ENCODE measurements at regions not wholly inside any gene's neighbourhood (a gene's known extent, or its start where the extent isn't known, plus 50 kb on each side); places are given as distances from the start of the nearest gene placed in this dataset.

GRCh38 chr1:232377494-232377770 lies 252.5 kb downstream of the SIPA1L2 start:
- no peak for DNase-seq (ENCODE audit: low read depth)
- no peak for TF ChIP-seq CTCF (IDR thresholded peaks at IDR 0.05; ENCODE audit: insufficient read depth, low read depth, low read length)

DNA sequence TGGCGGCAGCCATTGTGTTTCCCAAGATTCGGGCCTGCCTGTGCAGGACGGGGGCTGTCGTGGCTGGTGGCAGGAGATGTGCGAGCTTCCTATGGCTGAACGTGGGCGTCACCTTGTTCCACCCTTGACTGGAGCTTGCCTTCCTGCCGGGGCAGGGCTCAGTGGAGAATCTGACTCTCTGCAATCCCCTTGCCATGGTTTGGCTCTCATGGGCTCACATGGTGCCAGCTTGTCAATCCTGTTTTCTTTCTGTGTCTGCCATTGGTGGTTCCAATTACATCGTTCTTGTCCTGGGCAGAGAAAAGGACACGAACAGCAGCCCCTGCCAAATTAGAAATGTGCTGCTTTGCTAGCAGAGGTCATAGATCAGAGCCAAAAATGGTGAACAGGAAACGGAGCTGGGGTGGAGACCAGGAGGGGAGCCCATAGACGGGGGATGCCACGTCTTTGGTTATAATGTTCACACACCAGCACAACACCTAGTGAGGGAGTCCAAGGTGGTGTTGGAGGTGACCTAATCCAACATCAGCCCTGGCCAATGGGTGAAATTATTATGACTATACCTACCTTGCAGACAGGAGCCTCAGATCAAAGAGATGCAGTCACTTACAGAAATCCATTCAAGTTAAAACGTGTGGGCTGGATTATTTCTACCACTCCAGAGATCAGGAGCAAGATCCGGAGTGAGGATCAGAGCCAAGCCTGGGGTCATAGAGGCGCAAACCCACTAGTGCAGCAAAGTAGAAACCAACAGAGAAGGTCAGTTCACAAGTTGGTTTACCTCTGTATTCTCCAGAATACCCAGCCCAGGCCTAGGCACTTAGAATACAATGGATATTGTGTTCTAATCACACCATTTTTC lies 253.1 kb downstream of the SIPA1L2 start:
- no peaks in the 10 kb centered on the region for H3K27me3 ChIP-seq (ENCODE audit: control insufficient read depth, insufficient read depth, low read length)
- no peak overlapping the region for H3K4me3 ChIP-seq (ENCODE audit: low read depth, low read length)
- TF ChIP-seq CTCF (IDR thresholded peaks at IDR 0.05; ENCODE audit: insufficient read depth, low read depth, low read length) = no peak
- H3K36me3 ChIP-seq (ENCODE audit: control insufficient read depth, insufficient read depth, low read length) = no peaks in the 10 kb centered on the region
- DNase-seq (ENCODE audit: low read depth) = no peak
- ChIA-PET CTCF (interaction anchor here (0.6 kb wide), 1 partner anchor 258 kb away, joined by 3 read pairs; no protein-coding TSS in a partner anchor), POLR2A (no interaction called here)

More at GRCh38 chr1:232377494-232377770, 252.5 kb downstream of the SIPA1L2 start:
- Histone ChIP-seq H3K36me3 (ENCODE audit: control insufficient read depth, insufficient read depth, low read length) (no peaks in the 10 kb centered on the region), H3K27me3 (ENCODE audit: control insufficient read depth, insufficient read depth, low read length) (no peaks in the 10 kb centered on the region), H3K4me3 (ENCODE audit: low read depth, low read length) (no peak overlapping the region)
- ChIA-PET CTCF (interaction anchor here (0.6 kb wide), 1 partner anchor 258 kb away, joined by 3 read pairs; no protein-coding TSS in a partner anchor), POLR2A (no interaction called here)

GRCh38 chr1:232372841-232373440 lies 257.0 kb downstream of the SIPA1L2 start:
- CTCF ChIA-PET = no interaction called here
- Histone ChIP-seq H3K36me3 (ENCODE audit: control insufficient read depth, insufficient read depth, low read length) (no peaks in the 10 kb centered on the region), H3K27me3 (ENCODE audit: control insufficient read depth, insufficient read depth, low read length) (no peaks in the 10 kb centered on the region), H3K4me3 (ENCODE audit: low read depth, low read length) (no peak overlapping the region)
- POLR2A ChIA-PET = no interaction called here
- DNase-seq (ENCODE audit: low read depth) = no peak
- no peak for TF ChIP-seq CTCF (IDR thresholded peaks at IDR 0.05; ENCODE audit: insufficient read depth, low read depth, low read length)

GRCh38 chr1:232372431-232372830 lies 257.5 kb downstream of the SIPA1L2 start:
- Histone ChIP-seq H3K4me3 (ENCODE audit: low read depth, low read length) (no peak overlapping the region), H3K27me3 (ENCODE audit: control insufficient read depth, insufficient read depth, low read length) (no peaks in the 10 kb centered on the region), H3K36me3 (ENCODE audit: control insufficient read depth, insufficient read depth, low read length) (no peaks in the 10 kb centered on the region)
- ChIA-PET POLR2A (no interaction called here), CTCF (no interaction called here)
- TF ChIP-seq CTCF (IDR thresholded peaks at IDR 0.05; ENCODE audit: insufficient read depth, low read depth, low read length) = no peak
- no peak for DNase-seq (ENCODE audit: low read depth)

DNA sequence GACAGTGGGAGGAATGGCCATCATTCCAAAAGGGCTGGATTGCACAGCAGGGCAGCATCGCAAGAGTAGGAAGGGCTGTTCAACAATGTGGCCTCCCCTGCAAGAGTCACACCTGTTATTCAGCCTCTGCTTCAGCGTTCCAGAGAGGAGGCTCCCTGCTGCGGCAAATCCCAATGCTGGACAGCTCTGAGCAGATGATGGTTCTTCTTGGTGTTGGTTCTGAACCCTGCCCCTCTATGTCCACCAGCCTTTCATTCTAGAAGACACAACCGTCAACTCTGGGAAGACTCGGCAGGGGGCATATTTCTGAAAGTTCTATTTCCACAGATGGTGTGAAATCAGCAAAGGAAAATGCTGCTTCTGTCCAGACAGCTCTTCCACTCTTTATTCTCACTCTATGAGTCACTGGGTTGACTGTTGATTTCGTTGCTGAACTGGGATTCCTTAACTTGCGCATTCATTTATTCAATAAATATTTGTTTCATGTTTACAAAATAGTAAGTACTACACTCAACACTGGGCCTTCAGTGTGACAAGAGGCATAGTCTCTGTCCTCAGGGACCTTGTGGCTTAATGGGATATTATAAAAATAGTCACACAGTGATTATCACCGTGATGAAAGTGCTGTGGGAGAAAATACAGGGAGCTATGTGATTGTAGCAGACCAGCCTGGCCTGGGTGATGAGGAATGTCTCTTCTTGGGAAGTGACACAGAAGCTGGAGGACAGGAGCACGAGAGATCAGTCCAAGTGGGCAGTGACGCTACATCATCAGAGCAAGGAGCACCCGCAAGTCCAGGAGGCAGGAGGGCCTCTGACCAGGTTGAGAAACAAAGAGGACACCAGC lies 260.3 kb downstream of the SIPA1L2 start:
- no peak for TF ChIP-seq CTCF (IDR thresholded peaks at IDR 0.05; ENCODE audit: insufficient read depth, low read depth, low read length)
- POLR2A ChIA-PET = no interaction called here
- CTCF ChIA-PET = interaction anchor here (0.7 kb wide), 1 partner anchor 368 kb away, joined by 3 read pairs; no protein-coding TSS in a partner anchor
- no peak for DNase-seq (ENCODE audit: low read depth)
- H3K27me3 ChIP-seq (ENCODE audit: control insufficient read depth, insufficient read depth, low read length) = no peaks in the 10 kb centered on the region
- no peaks in the 10 kb centered on the region for H3K36me3 ChIP-seq (ENCODE audit: control insufficient read depth, insufficient read depth, low read length)
- H3K4me3 ChIP-seq (ENCODE audit: low read depth, low read length) = no peak overlapping the region
